Breast epithelium (tissue), 3 donors: ENCODE measurements at regions not wholly inside any gene's neighbourhood (a gene's known extent, or its start where the extent isn't known, plus 50 kb on each side); places are given as distances from the start of the nearest gene placed in this dataset.

Experiments
- POLR2A ChIP-seq: fragments of 450-650 bp; IDR thresholded peaks from one replicate; pipeline ENCODE4 v1.6.1; 2016; ENCODE audit warnings: antibody characterized with exemption, mild to moderate bottlenecking, moderate library complexity
- TF ChIP-seq, protein P1 (sequence below), 3 donors: fragments of 450-650 bp; IDR thresholded peaks; one replicate each; pipeline ENCODE4 v1.5.1; 2016 to 2017; ENCODE audit warnings: antibody characterized with exemption in 3 of 3, mild to moderate bottlenecking in 3 of 3, moderate library complexity in 3 of 3

DNA sequence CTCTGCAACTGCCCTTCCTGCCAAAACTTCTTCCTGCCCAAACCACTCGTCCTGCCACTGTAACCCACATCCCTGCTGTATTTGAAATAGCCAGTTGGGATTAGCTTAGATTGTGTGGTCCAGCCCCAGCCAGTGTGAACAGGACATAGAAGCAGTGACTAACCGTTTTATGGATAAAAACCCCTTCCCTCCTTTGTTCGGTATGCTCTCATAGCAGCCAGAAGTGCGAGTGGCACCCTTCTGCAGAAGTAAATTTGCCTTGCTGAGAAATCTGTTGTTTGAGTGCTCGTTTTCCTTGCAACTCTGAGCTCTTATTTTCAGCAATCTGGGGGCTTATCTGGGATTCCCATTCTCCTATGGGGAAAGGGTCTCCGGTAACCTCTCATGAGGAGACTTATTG, 470.0 kb downstream of the PRDM9 start:
- TF ChIP-seq, protein P1, sequence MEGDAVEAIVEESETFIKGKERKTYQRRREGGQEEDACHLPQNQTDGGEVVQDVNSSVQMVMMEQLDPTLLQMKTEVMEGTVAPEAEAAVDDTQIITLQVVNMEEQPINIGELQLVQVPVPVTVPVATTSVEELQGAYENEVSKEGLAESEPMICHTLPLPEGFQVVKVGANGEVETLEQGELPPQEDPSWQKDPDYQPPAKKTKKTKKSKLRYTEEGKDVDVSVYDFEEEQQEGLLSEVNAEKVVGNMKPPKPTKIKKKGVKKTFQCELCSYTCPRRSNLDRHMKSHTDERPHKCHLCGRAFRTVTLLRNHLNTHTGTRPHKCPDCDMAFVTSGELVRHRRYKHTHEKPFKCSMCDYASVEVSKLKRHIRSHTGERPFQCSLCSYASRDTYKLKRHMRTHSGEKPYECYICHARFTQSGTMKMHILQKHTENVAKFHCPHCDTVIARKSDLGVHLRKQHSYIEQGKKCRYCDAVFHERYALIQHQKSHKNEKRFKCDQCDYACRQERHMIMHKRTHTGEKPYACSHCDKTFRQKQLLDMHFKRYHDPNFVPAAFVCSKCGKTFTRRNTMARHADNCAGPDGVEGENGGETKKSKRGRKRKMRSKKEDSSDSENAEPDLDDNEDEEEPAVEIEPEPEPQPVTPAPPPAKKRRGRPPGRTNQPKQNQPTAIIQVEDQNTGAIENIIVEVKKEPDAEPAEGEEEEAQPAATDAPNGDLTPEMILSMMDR (IDR thresholded peaks at IDR 0.05), result no peak
- no peak for TF ChIP-seq POLR2A
